ENCODE measurements at regions not wholly inside any gene's neighbourhood (a gene's known extent, or its start where the extent isn't known, plus 50 kb on each side); places are given as distances from the start of the nearest gene placed in this dataset.

DNA sequence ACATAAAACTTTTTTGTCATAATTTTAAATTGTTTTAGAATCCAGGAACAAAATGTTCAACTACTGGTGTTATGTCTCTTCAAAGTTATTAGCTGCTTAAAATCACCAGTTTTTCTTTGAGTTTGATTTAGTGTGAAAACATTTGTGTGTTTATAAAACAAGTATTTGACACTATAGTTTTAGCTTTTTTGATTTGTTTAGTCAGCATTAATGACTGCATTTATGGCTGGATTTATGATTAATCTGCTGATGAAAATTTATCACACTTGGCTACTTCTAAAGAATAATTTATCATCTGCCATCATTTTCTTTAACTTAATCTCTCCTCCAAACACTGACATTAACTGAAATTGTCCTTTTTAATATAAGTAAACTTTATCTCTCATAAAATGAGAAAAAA is 1465.9 kb upstream of the SLC10A2 start:
- POLR2A ChIA-PET: no interaction called here
- Histone ChIP-seq H3K9me2 (ENCODE audit: insufficient read depth, low read length) (no peaks in the 10 kb centered on the region), H2AFZ (ENCODE audit: low read length) (no peak overlapping the region), H3K9me3 (ENCODE audit: low read length) (no peaks in the 10 kb centered on the region), H3K4me1 (ENCODE audit: insufficient read depth, low read length, poor library complexity, severe bottlenecking) (no peaks in the 10 kb centered on the region), H4K20me1 (ENCODE audit: insufficient read depth, low read length) (no peaks in the 10 kb centered on the region), H3K36me3 (ENCODE audit: insufficient read depth, low read length) (no peaks in the 10 kb centered on the region), H3K4me2 (ENCODE audit: low read length) (no peak overlapping the region), H3K27ac (ENCODE audit: low read depth, low read length, poor library complexity, severe bottlenecking) (no peak overlapping the region), H3K4me3 (ENCODE audit: low read depth, low read length, poor library complexity, severe bottlenecking) (no peak overlapping the region), H3K79me2 (ENCODE audit: insufficient read depth, low read depth, low read length) (no peaks in the 10 kb centered on the region)
- no peak for TF ChIP-seq EZH2phosphoT487 (IDR thresholded peaks at IDR 0.05; ENCODE audit: borderline replicate concordance, low read depth, low read length)
- TF ChIP-seq, protein P1, sequence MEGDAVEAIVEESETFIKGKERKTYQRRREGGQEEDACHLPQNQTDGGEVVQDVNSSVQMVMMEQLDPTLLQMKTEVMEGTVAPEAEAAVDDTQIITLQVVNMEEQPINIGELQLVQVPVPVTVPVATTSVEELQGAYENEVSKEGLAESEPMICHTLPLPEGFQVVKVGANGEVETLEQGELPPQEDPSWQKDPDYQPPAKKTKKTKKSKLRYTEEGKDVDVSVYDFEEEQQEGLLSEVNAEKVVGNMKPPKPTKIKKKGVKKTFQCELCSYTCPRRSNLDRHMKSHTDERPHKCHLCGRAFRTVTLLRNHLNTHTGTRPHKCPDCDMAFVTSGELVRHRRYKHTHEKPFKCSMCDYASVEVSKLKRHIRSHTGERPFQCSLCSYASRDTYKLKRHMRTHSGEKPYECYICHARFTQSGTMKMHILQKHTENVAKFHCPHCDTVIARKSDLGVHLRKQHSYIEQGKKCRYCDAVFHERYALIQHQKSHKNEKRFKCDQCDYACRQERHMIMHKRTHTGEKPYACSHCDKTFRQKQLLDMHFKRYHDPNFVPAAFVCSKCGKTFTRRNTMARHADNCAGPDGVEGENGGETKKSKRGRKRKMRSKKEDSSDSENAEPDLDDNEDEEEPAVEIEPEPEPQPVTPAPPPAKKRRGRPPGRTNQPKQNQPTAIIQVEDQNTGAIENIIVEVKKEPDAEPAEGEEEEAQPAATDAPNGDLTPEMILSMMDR (conservative IDR thresholded peaks at IDR 0.05; ENCODE audit: low read length): no peak
- no TSS peak for BruUV-seq (replicated peaks)
- intact Hi-C loops (cut with micrococcal nuclease; ENCODE audit: unreplicated experiment): no loop called here
- CTCF ChIA-PET (ENCODE audit: unreplicated experiment): no interaction called here
- DNase-seq (ENCODE audit: low spot score): no peak

DNA sequence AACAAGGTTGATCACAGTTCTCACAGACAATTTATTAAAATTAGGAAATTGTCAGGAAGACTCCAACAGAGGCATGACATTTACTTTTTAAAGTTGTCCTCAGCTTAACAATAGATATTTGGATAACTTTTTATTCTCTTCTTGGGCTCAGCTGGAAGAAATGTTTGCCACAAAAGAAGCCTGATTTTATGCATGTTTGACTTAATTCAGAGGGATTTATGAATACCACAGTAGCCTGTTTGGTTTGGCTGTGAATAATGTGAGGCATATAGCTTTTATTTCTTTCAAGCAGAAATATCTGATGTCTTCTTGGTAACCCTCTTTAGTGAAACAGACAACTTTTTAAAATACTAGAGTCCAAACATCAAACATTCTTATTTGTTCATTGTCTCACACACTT is 1464.5 kb upstream of the SLC10A2 start:
- CTCF ChIA-PET (ENCODE audit: unreplicated experiment): no interaction called here
- Histone ChIP-seq H3K79me2 (ENCODE audit: insufficient read depth, low read depth, low read length) (no peaks in the 10 kb centered on the region), H4K20me1 (ENCODE audit: insufficient read depth, low read length) (no peaks in the 10 kb centered on the region), H2AFZ (ENCODE audit: low read length) (no peak overlapping the region), H3K4me2 (ENCODE audit: low read length) (no peak overlapping the region), H3K9me3 (ENCODE audit: low read length) (no peaks in the 10 kb centered on the region), H3K27ac (ENCODE audit: low read depth, low read length, poor library complexity, severe bottlenecking) (no peak overlapping the region), H3K36me3 (ENCODE audit: insufficient read depth, low read length) (no peaks in the 10 kb centered on the region), H3K9me2 (ENCODE audit: insufficient read depth, low read length) (no peaks in the 10 kb centered on the region), H3K4me1 (ENCODE audit: insufficient read depth, low read length, poor library complexity, severe bottlenecking) (no peaks in the 10 kb centered on the region), H3K4me3 (ENCODE audit: low read depth, low read length, poor library complexity, severe bottlenecking) (no peak overlapping the region)
- no TSS peak for BruUV-seq (replicated peaks)
- POLR2A ChIA-PET: no interaction called here
- TF ChIP-seq, protein P1 (conservative IDR thresholded peaks at IDR 0.05; ENCODE audit: low read length): no peak
- TF ChIP-seq EZH2phosphoT487 (IDR thresholded peaks at IDR 0.05; ENCODE audit: borderline replicate concordance, low read depth, low read length): no peak
- DNase-seq (ENCODE audit: low spot score): no peak
- intact Hi-C loops (cut with micrococcal nuclease; ENCODE audit: unreplicated experiment): no loop called here

DNA sequence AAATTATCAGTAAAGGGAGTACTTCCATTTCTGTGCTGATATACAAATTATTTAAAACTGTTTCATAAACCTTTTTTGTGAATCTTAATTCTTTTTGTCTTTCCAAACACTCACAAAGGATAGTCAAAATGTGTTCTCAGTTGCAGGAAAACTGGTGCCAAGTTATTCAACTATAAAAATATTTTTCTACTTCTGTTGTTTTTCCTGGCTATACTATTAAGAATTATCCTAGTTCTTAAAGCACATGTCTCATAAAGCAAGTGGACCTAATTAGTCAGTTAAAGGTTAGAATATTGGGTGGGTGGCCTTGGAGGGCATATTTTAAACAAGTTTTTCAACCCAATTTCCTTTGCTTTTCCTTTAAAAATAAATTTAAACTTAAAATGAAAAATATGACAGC is 1460.3 kb upstream of the SLC10A2 start:
- no peak for TF ChIP-seq EZH2phosphoT487 (IDR thresholded peaks at IDR 0.05; ENCODE audit: borderline replicate concordance, low read depth, low read length)
- TF ChIP-seq, protein P1 (conservative IDR thresholded peaks at IDR 0.05; ENCODE audit: low read length): no peak
- Histone ChIP-seq H3K9me2 (ENCODE audit: insufficient read depth, low read length) (no peaks in the 10 kb centered on the region), H3K4me2 (ENCODE audit: low read length) (no peak overlapping the region), H4K20me1 (ENCODE audit: insufficient read depth, low read length) (no peaks in the 10 kb centered on the region), H3K27ac (ENCODE audit: low read depth, low read length, poor library complexity, severe bottlenecking) (no peak overlapping the region), H3K4me3 (ENCODE audit: low read depth, low read length, poor library complexity, severe bottlenecking) (no peak overlapping the region), H3K36me3 (ENCODE audit: insufficient read depth, low read length) (no peaks in the 10 kb centered on the region), H2AFZ (ENCODE audit: low read length) (no peak overlapping the region), H3K79me2 (ENCODE audit: insufficient read depth, low read depth, low read length) (no peaks in the 10 kb centered on the region), H3K4me1 (ENCODE audit: insufficient read depth, low read length, poor library complexity, severe bottlenecking) (no peaks in the 10 kb centered on the region), H3K9me3 (ENCODE audit: low read length) (no peaks in the 10 kb centered on the region)
- ChIA-PET POLR2A (interaction anchor here (0.7 to 1.2 kb wide), 2 partner anchors 42 to 1632 kb away, joined by 3 read pairs; no protein-coding TSS in a partner anchor), CTCF (ENCODE audit: unreplicated experiment) (no interaction called here)
- no peak for DNase-seq (ENCODE audit: low spot score)
- no TSS peak for BruUV-seq (replicated peaks)
- intact Hi-C loops (cut with micrococcal nuclease; ENCODE audit: unreplicated experiment): no loop called here

Data from OCI-LY7 (cell line).